ENCODE measurements at regions not wholly inside any gene's neighbourhood (a gene's known extent, or its start where the extent isn't known, plus 50 kb on each side); places are given as distances from the start of the nearest gene placed in this dataset.
"Not testable (repeated sequence)": the region's sequence is repeated elsewhere in the genome, so short reads cannot be mapped to it uniquely, and the experiment has no call there.

GRCh38 chr17:68675723-68676122 is 74.6 kb upstream of the FAM20A start:
- Histone ChIP-seq H3K4me1 (no peaks in the 10 kb centered on the region), H3K9me3 (no peaks in the 10 kb centered on the region), H3K27ac (no peak overlapping the region), H3K4me3 (no peak overlapping the region), H3K27me3 (no peaks in the 10 kb centered on the region), H3K36me3 (no peaks in the 10 kb centered on the region)
- 48 to 55% methylated on average over 3 to 5 of the region's 5 CpGs for WGBS, 2 donors (ENCODE audit: low coverage in 1 of 2)
- in situ Hi-C loops (cut with MboI; ENCODE audit: low pct_ligation_motif_present in 1 of 4, low pct_unique_long_range_greater_than_20kb in 1 of 4, low sequenced_read_pairs in 3 of 4) (no loop called here), intact Hi-C loops (cut with DNase I; ENCODE audit: low total_unique reads) (no loop called here)
- no peak for TF ChIP-seq EP300 (IDR thresholded peaks at IDR 0.05; ENCODE audit: low read depth)
- no peak for TF ChIP-seq POLR2AphosphoS5 (IDR thresholded peaks at IDR 0.05)
- TF ChIP-seq CTCF (IDR thresholded peaks at IDR 0.05) = no peak
- no peak for TF ChIP-seq POLR2A (IDR thresholded peaks at IDR 0.05)
- no peak for DNase-seq

GRCh38 chr17:68674029-68674925 is 73.1 kb upstream of the FAM20A start:
- TF ChIP-seq POLR2A (IDR thresholded peaks at IDR 0.05) = no peak
- in situ Hi-C loops (cut with MboI; ENCODE audit: low pct_ligation_motif_present in 1 of 4, low pct_unique_long_range_greater_than_20kb in 1 of 4, low sequenced_read_pairs in 3 of 4) = no loop called here
- Histone ChIP-seq H3K4me1 (no peaks in the 10 kb centered on the region), H3K27ac (no peak overlapping the region), H3K36me3 (no peaks in the 10 kb centered on the region), H3K27me3 (no peaks in the 10 kb centered on the region), H3K9me3 (no peaks in the 10 kb centered on the region), H3K4me3 (no peak overlapping the region)
- DNase-seq = no peak
- intact Hi-C loops (cut with DNase I; ENCODE audit: low total_unique reads) = no loop called here
- WGBS, 2 donors (ENCODE audit: low coverage in 1 of 2) = 82 to 87% methylated on average over 12 to 14 of the region's 14 CpGs

GRCh38 chr17:68670967-68671693 is 70.0 kb upstream of the FAM20A start:
- 75 to 79% methylated on average over 7 of the region's 7 CpGs for WGBS, 2 donors (ENCODE audit: low coverage in 1 of 2)
- H3K4me3 ChIP-seq = no peak overlapping the region
- H3K4me1 ChIP-seq = no peaks in the 10 kb centered on the region
- H3K9me3 ChIP-seq = no peaks in the 10 kb centered on the region
- no peaks in the 10 kb centered on the region for H3K27me3 ChIP-seq
- intact Hi-C loops (cut with DNase I; ENCODE audit: low total_unique reads) = no loop called here
- DNase-seq = no peak
- H3K36me3 ChIP-seq = no peaks in the 10 kb centered on the region
- H3K27ac ChIP-seq = no peak overlapping the region
- no peak for TF ChIP-seq POLR2AphosphoS5 (IDR thresholded peaks at IDR 0.05)
- TF ChIP-seq POLR2A (IDR thresholded peaks at IDR 0.05) = no peak
- in situ Hi-C loops (cut with MboI; ENCODE audit: low pct_ligation_motif_present in 1 of 4, low pct_unique_long_range_greater_than_20kb in 1 of 4, low sequenced_read_pairs in 3 of 4) = no loop called here

GRCh38 chr17:68666438-68666837 is 65.3 kb upstream of the FAM20A start:
- H3K4me1 ChIP-seq; H3K9me3 ChIP-seq; H3K27ac ChIP-seq; H3K27me3 ChIP-seq; DNase-seq; in situ Hi-C loops (cut with MboI; ENCODE audit: low pct_ligation_motif_present in 1 of 4, low pct_unique_long_range_greater_than_20kb in 1 of 4, low sequenced_read_pairs in 3 of 4); H3K36me3 ChIP-seq; intact Hi-C loops (cut with DNase I; ENCODE audit: low total_unique reads); H3K4me3 ChIP-seq: not testable (repeated sequence)
- 62 to 78% methylated on average over 5 of the region's 5 CpGs for WGBS, 2 donors (ENCODE audit: low coverage in 1 of 2)

GRCh38 chr17:68665373-68665772 is 64.2 kb upstream of the FAM20A start:
- Histone ChIP-seq H3K4me3 (no peak overlapping the region), H3K4me1 (no peaks in the 10 kb centered on the region), H3K36me3 (no peaks in the 10 kb centered on the region), H3K9me3 (no peaks in the 10 kb centered on the region), H3K27me3 (no peaks in the 10 kb centered on the region), H3K27ac (no peak overlapping the region)
- no peak for DNase-seq
- 81% methylated on average over 1 of the region's 1 CpG; no CpG with 5 or more reads in 1 of the 2 donors for WGBS, 2 donors (ENCODE audit: low coverage in 1 of 2)
- TF ChIP-seq CTCF (IDR thresholded peaks at IDR 0.05) (no peak), POLR2A (IDR thresholded peaks at IDR 0.05) (no peak), POLR2AphosphoS5 (IDR thresholded peaks at IDR 0.05) (no peak), EP300 (IDR thresholded peaks at IDR 0.05; ENCODE audit: low read depth) (no peak)
- in situ Hi-C loops (cut with MboI; ENCODE audit: low pct_ligation_motif_present in 1 of 4, low pct_unique_long_range_greater_than_20kb in 1 of 4, low sequenced_read_pairs in 3 of 4) (no loop called here), intact Hi-C loops (cut with DNase I; ENCODE audit: low total_unique reads) (no loop called here)

Data from transverse colon (tissue), 4 donors.